H9 (cell line): ENCODE measurements at regions not wholly inside any gene's neighbourhood (a gene's known extent, or its start where the extent isn't known, plus 50 kb on each side); places are given as distances from the start of the nearest gene placed in this dataset.

Source experiments
- DNase-seq: peaks from one replicate; pipeline ENCODE4 v3.0.0-alpha.2; 2017
- H2AFZ ChIP-seq: one replicate; pipeline ENCODE4 v1.6.1; 2013; ENCODE audit warnings: mild to moderate bottlenecking, low read length, control low read depth, moderate library complexity
- H2AK5ac ChIP-seq: 2 replicates; pipeline ENCODE4 v1.6.1; 2013; ENCODE audit warnings: low read length, control low read depth, mixed read lengths; ENCODE audit not compliant: insufficient read length
- H2BK120ac ChIP-seq: one replicate; pipeline ENCODE4 v1.6.1; 2013; ENCODE audit warnings: low read depth, mild to moderate bottlenecking, low read length, control low read depth, inconsistent platforms; ENCODE audit not compliant: poor library complexity, severe bottlenecking
- H2BK12ac ChIP-seq: 2 replicates; pipeline ENCODE4 v1.6.1; 2013; ENCODE audit warnings: low read length, control low read depth, mixed read lengths, low read depth; ENCODE audit not compliant: insufficient read length
- H2BK15ac ChIP-seq: 2 replicates; pipeline ENCODE4 v1.6.1; 2013; ENCODE audit warnings: low read depth, low read length, control low read depth
- H2BK20ac ChIP-seq: one replicate; pipeline ENCODE4 v1.6.1; 2013; ENCODE audit warnings: low read depth, mild to moderate bottlenecking, low read length, control low read depth, inconsistent platforms; ENCODE audit not compliant: poor library complexity, severe bottlenecking
- H2BK5ac ChIP-seq: 2 replicates; pipeline ENCODE4 v1.6.1; 2013; ENCODE audit warnings: low read length, control low read depth, mixed read lengths; ENCODE audit not compliant: insufficient read length
- H3K14ac ChIP-seq: 2 replicates; pipeline ENCODE4 v1.6.1; 2013; ENCODE audit warnings: low read length, control low read depth; ENCODE audit not compliant: insufficient read depth
- H3K18ac ChIP-seq: 2 replicates; pipeline ENCODE4 v1.6.1; 2013; ENCODE audit warnings: low read depth, mild to moderate bottlenecking, mixed read lengths, low read length, control low read depth; ENCODE audit not compliant: insufficient read length
- H3K23ac ChIP-seq: 2 replicates; pipeline ENCODE4 v1.6.1; 2013; ENCODE audit warnings: low read length, control low read depth, mixed read lengths, low read depth; ENCODE audit not compliant: insufficient read length
- H3K23me2 ChIP-seq: 2 replicates; pipeline ENCODE4 v1.6.1; 2013; ENCODE audit warnings: low read depth, mild to moderate bottlenecking, mixed read lengths, low read length, control low read depth; ENCODE audit not compliant: insufficient read length, poor library complexity, severe bottlenecking
- H3K27ac ChIP-seq: 2 replicates; pipeline ENCODE4 v1.5.1; 2013; ENCODE audit warnings: low read length, control low read depth, mixed read lengths, low read depth; ENCODE audit not compliant: insufficient read length
- H3K27me3 ChIP-seq: 2 replicates; pipeline ENCODE4 v1.6.1; 2013; ENCODE audit warnings: low read length, control low read depth, inconsistent platforms; ENCODE audit not compliant: insufficient read depth
- H3K4ac ChIP-seq: 2 replicates; pipeline ENCODE4 v1.6.1; 2013; ENCODE audit warnings: low read depth, mild to moderate bottlenecking, control low read depth, inconsistent platforms, low read length, moderate library complexity
- H3K4me1 ChIP-seq: 2 replicates; pipeline ENCODE4 v1.6.1; 2013; ENCODE audit warnings: low read length, control low read depth, inconsistent platforms; ENCODE audit not compliant: insufficient read depth
- H3K4me2 ChIP-seq: 2 replicates; pipeline ENCODE4 v1.6.1; 2013; ENCODE audit warnings: low read length, control low read depth, mixed read lengths; ENCODE audit not compliant: insufficient read length, insufficient read depth
- H3K56ac ChIP-seq: 2 replicates; pipeline ENCODE4 v1.6.1; 2013; ENCODE audit warnings: low read depth, mild to moderate bottlenecking, mixed read lengths, low read length, control low read depth; ENCODE audit not compliant: insufficient read length
- H3K79me1 ChIP-seq: 2 replicates; pipeline ENCODE4 v1.6.1; 2013; ENCODE audit warnings: low read depth, mild to moderate bottlenecking, moderate library complexity, low read length, control low read depth, inconsistent platforms; ENCODE audit not compliant: insufficient read depth, poor library complexity, severe bottlenecking
- H3K79me2 ChIP-seq: 2 replicates; pipeline ENCODE4 v1.6.1; 2013; ENCODE audit warnings: low read length, control low read depth, inconsistent platforms; ENCODE audit not compliant: insufficient read depth
- H3K9ac ChIP-seq: 2 replicates; pipeline ENCODE4 v1.6.1; 2013; ENCODE audit warnings: low read length, control low read depth, mixed read lengths; ENCODE audit not compliant: insufficient read length; ENCODE audit errors: extremely low read depth
- H3K9me3 ChIP-seq: one replicate; pipeline ENCODE4 v1.6.1; 2013; ENCODE audit warnings: low read depth, low read length, inconsistent platforms; ENCODE audit not compliant: control insufficient read depth
- H3T11ph ChIP-seq: one replicate; pipeline ENCODE4 v1.6.1; 2013; ENCODE audit warnings: mild to moderate bottlenecking, low read length, control low read depth, inconsistent platforms
- H4K20me1 ChIP-seq: one replicate; pipeline ENCODE4 v1.6.1; 2013; ENCODE audit not compliant: control insufficient read depth, insufficient read length, insufficient read depth
- H4K5ac ChIP-seq: 2 replicates; pipeline ENCODE4 v1.6.1; 2013; ENCODE audit warnings: low read depth, mild to moderate bottlenecking, mixed read lengths, low read length, control low read depth; ENCODE audit not compliant: insufficient read length
- H4K8ac ChIP-seq: replicated peaks from 2 replicates; pipeline ENCODE4 v1.6.1; 2013; ENCODE audit warnings: low read length, control low read depth, mixed read lengths, low read depth; ENCODE audit not compliant: insufficient read length
- H4K91ac ChIP-seq: 2 replicates; pipeline ENCODE4 v1.6.1; 2013; ENCODE audit warnings: low read depth, mild to moderate bottlenecking, moderate library complexity, mixed read lengths, low read length, control low read depth; ENCODE audit not compliant: insufficient read length
- H3K27ac Mint-ChIP-seq, 3 experiments: 2 replicates in 2 of 3; 3 replicates in 1 of 3; pipeline ENCODE4 v1.8.0; 2020 to 2021; ENCODE audit warnings: mixed read lengths in 3 of 3, mild to moderate bottlenecking in 1 of 3, moderate library complexity in 1 of 3
- H3K27me3 Mint-ChIP-seq: 2 replicates; pipeline ENCODE4 v1.8.0; 2021; ENCODE audit warnings: low read depth, mild to moderate bottlenecking, moderate library complexity, mixed read lengths
- H3K36me3 Mint-ChIP-seq, 3 experiments: 2 replicates in 2 of 3; 3 replicates in 1 of 3; pipeline ENCODE4 v1.8.0; 2020 to 2021; ENCODE audit warnings: low read depth in 3 of 3, mixed read lengths in 3 of 3; ENCODE audit not compliant: insufficient read depth in 1 of 3
- H3K4me1 Mint-ChIP-seq, 2 experiments: 2 replicates each; pipeline ENCODE4 v1.8.0; 2020; ENCODE audit warnings: mixed read lengths in 2 of 2
- H3K4me3 Mint-ChIP-seq, 2 experiments: 2 replicates in 1 of 2; 3 replicates in 1 of 2; pipeline ENCODE4 v1.8.0; 2020 to 2021; ENCODE audit warnings: mild to moderate bottlenecking in 2 of 2, mixed read lengths in 2 of 2, moderate library complexity in 1 of 2
- H3K9me3 Mint-ChIP-seq, 2 experiments: 2 replicates in 1 of 2; 3 replicates in 1 of 2; pipeline ENCODE4 v1.8.0; 2020; ENCODE audit warnings: mild to moderate bottlenecking in 2 of 2, mixed read lengths in 2 of 2, moderate library complexity in 1 of 2
- WGBS: extraction: QIAGEN DNeasy Blood & Tissue Kit; methylation state at CpG from one replicate; pipeline ENCODE4 v1.1.7; 2013; ENCODE audit warnings: missing lambda C conversion rate, low lambda C conversion rate, mixed read lengths; ENCODE audit not compliant: insufficient read length; ENCODE audit errors: extremely low coverage; 5-methylcytosine and 5-hydroxymethylcytosine counted together
- TF ChIP-seq, protein P1 (sequence below): fragments of 200-600 bp; sonication (generic); conservative IDR thresholded peaks from 3 replicates; pipeline ENCODE4 v1.8.0; 2021; ENCODE audit warnings: antibody characterized with exemption, mild to moderate bottlenecking

DNA sequence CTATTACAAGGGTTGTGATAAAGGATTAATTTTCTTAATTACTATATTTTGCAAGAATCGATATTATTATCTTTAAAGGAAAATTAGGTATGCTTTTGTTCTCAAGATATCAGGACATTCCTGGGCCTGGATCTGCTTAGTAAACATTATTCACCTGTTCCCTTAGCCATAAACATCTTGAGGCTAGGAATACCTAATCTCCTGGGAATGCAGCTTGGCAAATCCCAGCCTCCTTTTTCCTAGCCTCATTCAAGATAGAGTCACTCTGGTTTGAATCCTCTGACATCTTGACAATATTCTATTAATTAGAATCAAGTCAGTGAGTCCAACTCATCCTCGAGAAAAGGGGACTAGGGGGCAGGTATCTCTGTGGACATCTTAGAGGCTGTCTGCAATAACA lies 327.1 kb downstream of the STIM2 start:
- Histone ChIP-seq H3K9me3 (no peaks in the 10 kb centered on the region), H3K79me1 (no peaks in the 10 kb centered on the region), H3K27me3 (no peaks in the 10 kb centered on the region), H3K14ac (no peak overlapping the region), H2BK120ac (no peak overlapping the region), H3K4me2 (no peak overlapping the region), H3K56ac (no peak overlapping the region), H3K27ac (no peak overlapping the region), H2BK20ac (no peak overlapping the region), H3K23me2 (no peaks in the 10 kb centered on the region), H3K18ac (no peak overlapping the region), H4K91ac (no peak overlapping the region), H3K9ac (no peak overlapping the region), H3K23ac (no peak overlapping the region), H3K4me1 (no peaks in the 10 kb centered on the region), H4K8ac (no peak overlapping the region), H2AK5ac (no peak overlapping the region), H3T11ph (no peak overlapping the region), H3K79me2 (no peaks in the 10 kb centered on the region), H4K5ac (no peak overlapping the region), H2BK12ac (no peak overlapping the region), H4K20me1 (no peaks in the 10 kb centered on the region), H2BK5ac (no peak overlapping the region), H3K4ac (no peak overlapping the region), H2AFZ (no peak overlapping the region), H2BK15ac (no peak overlapping the region)
- no CpG with 5 or more reads among the region's 2 CpGs for WGBS
- no peaks in the 10 kb centered on the region for H3K36me3 Mint-ChIP-seq
- H3K4me3 Mint-ChIP-seq: no peak overlapping the region
- H3K27me3 Mint-ChIP-seq: no peaks in the 10 kb centered on the region; the same call in 1 of the 2 replicates
- H3K27ac Mint-ChIP-seq: no peak overlapping the region
- no peak for DNase-seq
- TF ChIP-seq, protein P1, sequence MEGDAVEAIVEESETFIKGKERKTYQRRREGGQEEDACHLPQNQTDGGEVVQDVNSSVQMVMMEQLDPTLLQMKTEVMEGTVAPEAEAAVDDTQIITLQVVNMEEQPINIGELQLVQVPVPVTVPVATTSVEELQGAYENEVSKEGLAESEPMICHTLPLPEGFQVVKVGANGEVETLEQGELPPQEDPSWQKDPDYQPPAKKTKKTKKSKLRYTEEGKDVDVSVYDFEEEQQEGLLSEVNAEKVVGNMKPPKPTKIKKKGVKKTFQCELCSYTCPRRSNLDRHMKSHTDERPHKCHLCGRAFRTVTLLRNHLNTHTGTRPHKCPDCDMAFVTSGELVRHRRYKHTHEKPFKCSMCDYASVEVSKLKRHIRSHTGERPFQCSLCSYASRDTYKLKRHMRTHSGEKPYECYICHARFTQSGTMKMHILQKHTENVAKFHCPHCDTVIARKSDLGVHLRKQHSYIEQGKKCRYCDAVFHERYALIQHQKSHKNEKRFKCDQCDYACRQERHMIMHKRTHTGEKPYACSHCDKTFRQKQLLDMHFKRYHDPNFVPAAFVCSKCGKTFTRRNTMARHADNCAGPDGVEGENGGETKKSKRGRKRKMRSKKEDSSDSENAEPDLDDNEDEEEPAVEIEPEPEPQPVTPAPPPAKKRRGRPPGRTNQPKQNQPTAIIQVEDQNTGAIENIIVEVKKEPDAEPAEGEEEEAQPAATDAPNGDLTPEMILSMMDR: no peak
- peaks cover 0 to 5% of the 10 kb centered on the region in 2 experiments; a peak in 1 of 4 replicates for H3K4me1 Mint-ChIP-seq
- no peaks in the 10 kb centered on the region for H3K9me3 Mint-ChIP-seq
